HepG2 (cell line): ENCODE measurements at regions not wholly inside any gene's neighbourhood (a gene's known extent, or its start where the extent isn't known, plus 50 kb on each side); places are given as distances from the start of the nearest gene placed in this dataset.

Experiments used
- ATAC-seq: fragments of 200-7000 bp; cut with Tn5 transposase; 3 replicates; pipeline ENCODE4 v1.9.1; 2020; ENCODE audit warnings: mild to moderate bottlenecking, moderate library complexity
- BruUV-seq: library from RNA; stranded (reverse); fragments of 400-500 nt; replicated peaks from 2 replicates; lab custom pipeline; 2021; lab: Mats Ljungman, UMichigan
- CTCF ChIA-PET: fragments of 300-600 bp; formaldehyde crosslinking; extraction: SDS; loops from one replicate; lab custom pipeline; 2021; ENCODE audit warnings: low total read pairs, inconsistent platforms, low intra/inter-chr PET ratio; lab: Yijun Ruan, JAX
- POLR2A ChIA-PET: fragments of 350-600 bp; sonication (Branson Sonifier 250); formaldehyde crosslinking; loops from one replicate; lab custom pipeline; 2020; ENCODE audit warnings: antibody characterized with exemption, inconsistent platforms; lab: Yijun Ruan, JAX
- DNase-seq: peaks from one replicate; pipeline ENCODE4 v3.0.0-alpha.2; 2015; ENCODE audit warnings: low spot score
- FAIRE-seq: peaks from 3 replicates; lab custom pipeline; 2011; peaks lifted over from hg19 to GRCh38; lab: Jason Lieb, UNC
- H2AFZ ChIP-seq: one replicate; pipeline ENCODE4 v1.6.1; 2011; ENCODE audit warnings: low read length, inconsistent platforms
- H3K27ac ChIP-seq: fragments of 300-600 bp; 3 replicates; pipeline ENCODE4 v1.8.0; 2011; ENCODE audit warnings: mixed run types, mild to moderate bottlenecking, mixed read lengths, low read length, inconsistent platforms; ENCODE audit not compliant: insufficient read depth; ENCODE audit errors: extremely low read length
- H3K27me3 ChIP-seq, 2 experiments: fragments of 200-600 bp in 1 of 2; 2 replicates in 1 of 2; 3 replicates in 1 of 2; pipeline versions ENCODE4 v1.6.0 to v1.8.0; 2011; ENCODE audit warnings: low read length in 2 of 2, mild to moderate bottlenecking in 2 of 2, moderate library complexity in 2 of 2, inconsistent platforms in 1 of 2; ENCODE audit not compliant: insufficient read depth in 2 of 2, control insufficient read depth in 1 of 2
- H3K36me3 ChIP-seq, 2 experiments: fragments of 200-600 bp in 1 of 2; replicated peaks in 1 of 2; 2 replicates in 1 of 2; 3 replicates in 1 of 2; pipeline versions ENCODE4 v1.5.1 to v1.8.0; 2011; ENCODE audit warnings: low read length in 2 of 2, inconsistent platforms in 1 of 2; ENCODE audit not compliant: insufficient read depth in 2 of 2, control insufficient read depth in 1 of 2
- H3K4me1 ChIP-seq: 2 replicates; pipeline ENCODE4 v1.5.1; 2012; ENCODE audit warnings: low read length, inconsistent platforms; ENCODE audit not compliant: insufficient read depth
- H3K4me2 ChIP-seq: 2 replicates; pipeline ENCODE4 v1.6.0; 2011; ENCODE audit warnings: low read depth, low read length, inconsistent platforms
- H3K4me3 ChIP-seq, 3 experiments: fragments of 200-600 bp in 1 of 3; sonication (generic), shearing (Covaris generic) in 1 of 3; replicated peaks in 1 of 3; 2 replicates each; pipeline ENCODE4 v1.5.1; 2011 to 2016; ENCODE audit warnings: low read length in 3 of 3, inconsistent platforms in 2 of 3, low read depth in 2 of 3, mild to moderate bottlenecking in 2 of 3, control low read depth in 1 of 3, mixed read lengths in 1 of 3; ENCODE audit not compliant: insufficient read depth in 1 of 3
- H3K79me2 ChIP-seq: one replicate; pipeline ENCODE4 v1.6.1; 2011; ENCODE audit warnings: low read length, inconsistent platforms; ENCODE audit not compliant: insufficient read depth
- H3K9ac ChIP-seq: 2 replicates; pipeline ENCODE4 v1.6.0; 2011; ENCODE audit warnings: mild to moderate bottlenecking, low read depth, low read length, inconsistent platforms; ENCODE audit not compliant: insufficient read depth
- H3K9me3 ChIP-seq: 2 replicates; pipeline ENCODE4 v1.5.1; 2012; ENCODE audit warnings: mild to moderate bottlenecking, low read length
- H4K20me1 ChIP-seq: 2 replicates; pipeline ENCODE4 v1.6.0; 2011; ENCODE audit warnings: inconsistent platforms, mild to moderate bottlenecking, low read length, moderate library complexity; ENCODE audit not compliant: insufficient read depth
- HHEX ChIP-seq: IDR thresholded peaks from 2 replicates; pipeline ENCODE4 v1.6.1; 2016; ENCODE audit warnings: control low read depth
- HNRNPUL1 ChIP-seq: fragments of 200-400 bp; formaldehyde crosslinking; IDR thresholded peaks from 2 replicates; pipeline ENCODE4 v1.6.1; 2017; ENCODE audit warnings: low read depth, mild to moderate bottlenecking, low read length, moderate library complexity
- ISL2 ChIP-seq: sonication (generic); formaldehyde crosslinking; IDR thresholded peaks from 2 replicates; pipeline ENCODE4 v1.5.0; 2020; ENCODE audit warnings: missing genetic modification reagents
- LCORL ChIP-seq, 2 experiments: fragments of 450-650 bp in 1 of 2; sonication (generic) in 1 of 2; formaldehyde crosslinking in 1 of 2; IDR thresholded peaks; 2 replicates each; pipeline versions ENCODE4 v1.5.0 to v1.6.1; 2017 to 2020; ENCODE audit warnings: antibody characterized with exemption in 1 of 2, missing genetic modification reagents in 1 of 2
- SP1 ChIP-seq, 2 experiments: fragments of 450-650 bp in 1 of 2; sonication (generic) in 1 of 2; formaldehyde crosslinking in 1 of 2; IDR thresholded peaks; 2 replicates each; pipeline versions ENCODE4 v1.4.0 to v1.6.1; 2016 to 2020; ENCODE audit warnings: missing genetic modification reagents in 1 of 2
- ZNF530 ChIP-seq: sonication (generic); formaldehyde crosslinking; IDR thresholded peaks from 2 replicates; pipeline ENCODE4 v1.5.0; 2020; ENCODE audit warnings: low read depth, mild to moderate bottlenecking, missing genetic modification reagents
- ZNF557 ChIP-seq: sonication (generic); formaldehyde crosslinking; IDR thresholded peaks from 2 replicates; pipeline ENCODE4 v1.4.0; 2020; ENCODE audit warnings: missing genetic modification reagents
- ZNF563 ChIP-seq: sonication (generic); formaldehyde crosslinking; IDR thresholded peaks from 2 replicates; pipeline ENCODE4 v1.8.0; 2022; ENCODE audit warnings: mild to moderate bottlenecking, moderate library complexity, missing genetic modification reagents
- ZNF724P ChIP-seq: sonication (generic); formaldehyde crosslinking; IDR thresholded peaks from 2 replicates; pipeline ENCODE4 v1.8.0; 2022; ENCODE audit warnings: missing genetic modification reagents, borderline replicate concordance
- WGBS: methylation state at CpG from one replicate; pipeline ENCODE4 v1.1.6; 2017; ENCODE audit warnings: low lambda C conversion rate; 5-methylcytosine and 5-hydroxymethylcytosine counted together
- in situ Hi-C: cut with HindIII; loops from 2 replicates; pipeline ENCODE4 v1.10.0; 2017; ENCODE audit warnings: low pct_unique_long_range_greater_than_20kb; ENCODE audit not compliant: extremely low pct_ligation_motif_present
- intact Hi-C: fragments of 100-400 bp; cut with micrococcal nuclease; formaldehyde crosslinking; loops from one replicate; pipeline ENCODE4 v1.10.0; 2022; ENCODE audit not compliant: unreplicated experiment
- TF ChIP-seq, protein P1 (sequence below): sonication (generic); formaldehyde crosslinking; IDR thresholded peaks from 2 replicates; pipeline ENCODE4 v1.4.0; 2020; ENCODE audit warnings: missing genetic modification reagents, borderline replicate concordance

GRCh38 chr4:152218576-152218975 lies 317.3 kb downstream of the FBXW7 start:
- Histone ChIP-seq H3K4me3 (no peak overlapping the region), H3K79me2 (no peaks in the 10 kb centered on the region), H3K9ac (no peak overlapping the region), H3K36me3 (no peaks in the 10 kb centered on the region), H3K4me2 (no peak overlapping the region), H3K4me1 (no peaks in the 10 kb centered on the region), H2AFZ (no peak overlapping the region), H3K9me3 (no peaks in the 10 kb centered on the region), H3K27me3 (0 out of 5 replicates have a peak, but pooled peaks cover 0 to 3% of the 10 kb centered on the region in 2 experiments), H3K27ac (no peak overlapping the region), H4K20me1 (no peaks in the 10 kb centered on the region)
- TF ChIP-seq SP1 (IDR thresholded peaks at IDR 0.05): no peak
- TF ChIP-seq SP1 (CRISPR knock-in tag; IDR thresholded peaks at IDR 0.05): no peak
- no peak for TF ChIP-seq ZNF557 (CRISPR knock-in tag)
- TF ChIP-seq, protein P1, sequence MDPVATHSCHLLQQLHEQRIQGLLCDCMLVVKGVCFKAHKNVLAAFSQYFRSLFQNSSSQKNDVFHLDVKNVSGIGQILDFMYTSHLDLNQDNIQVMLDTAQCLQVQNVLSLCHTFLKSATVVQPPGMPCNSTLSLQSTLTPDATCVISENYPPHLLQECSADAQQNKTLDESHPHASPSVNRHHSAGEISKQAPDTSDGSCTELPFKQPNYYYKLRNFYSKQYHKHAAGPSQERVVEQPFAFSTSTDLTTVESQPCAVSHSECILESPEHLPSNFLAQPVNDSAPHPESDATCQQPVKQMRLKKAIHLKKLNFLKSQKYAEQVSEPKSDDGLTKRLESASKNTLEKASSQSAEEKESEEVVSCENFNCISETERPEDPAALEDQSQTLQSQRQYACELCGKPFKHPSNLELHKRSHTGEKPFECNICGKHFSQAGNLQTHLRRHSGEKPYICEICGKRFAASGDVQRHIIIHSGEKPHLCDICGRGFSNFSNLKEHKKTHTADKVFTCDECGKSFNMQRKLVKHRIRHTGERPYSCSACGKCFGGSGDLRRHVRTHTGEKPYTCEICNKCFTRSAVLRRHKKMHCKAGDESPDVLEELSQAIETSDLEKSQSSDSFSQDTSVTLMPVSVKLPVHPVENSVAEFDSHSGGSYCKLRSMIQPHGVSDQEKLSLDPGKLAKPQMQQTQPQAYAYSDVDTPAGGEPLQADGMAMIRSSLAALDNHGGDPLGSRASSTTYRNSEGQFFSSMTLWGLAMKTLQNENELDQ: no peak
- no peak for TF ChIP-seq ZNF724P (CRISPR knock-in tag)
- no peak for TF ChIP-seq LCORL (IDR thresholded peaks at IDR 0.05)
- TF ChIP-seq LCORL (CRISPR knock-in tag; IDR thresholded peaks at IDR 0.05): no peak
- no peak for TF ChIP-seq HNRNPUL1
- TF ChIP-seq HHEX: no peak
- no peak for TF ChIP-seq ZNF563 (CRISPR knock-in tag)
- no peak for TF ChIP-seq ISL2 (CRISPR knock-in tag)
- TF ChIP-seq ZNF530: no peak
- ChIA-PET CTCF (no interaction called here), POLR2A (no interaction called here)
- BruUV-seq: no TSS peak
- intact Hi-C loops (no loop called here), in situ Hi-C loops (no loop called here)
- no peak for DNase-seq
- no peak for ATAC-seq
- FAIRE-seq: no peak
- 42% methylated on average over 4 of the region's 4 CpGs for WGBS
